H9 (cell line): ENCODE measurements at regions not wholly inside any gene's neighbourhood (a gene's known extent, or its start where the extent isn't known, plus 50 kb on each side); places are given as distances from the start of the nearest gene placed in this dataset.

Experiments
- DNase-seq: peaks from one replicate; pipeline ENCODE4 v3.0.0-alpha.2; 2017
- H2AFZ ChIP-seq: one replicate; pipeline ENCODE4 v1.6.1; 2013; ENCODE audit warnings: mild to moderate bottlenecking, low read length, control low read depth, moderate library complexity
- H2AK5ac ChIP-seq: 2 replicates; pipeline ENCODE4 v1.6.1; 2013; ENCODE audit warnings: low read length, control low read depth, mixed read lengths; ENCODE audit not compliant: insufficient read length
- H2BK120ac ChIP-seq: one replicate; pipeline ENCODE4 v1.6.1; 2013; ENCODE audit warnings: low read depth, mild to moderate bottlenecking, low read length, control low read depth, inconsistent platforms; ENCODE audit not compliant: poor library complexity, severe bottlenecking
- H2BK12ac ChIP-seq: 2 replicates; pipeline ENCODE4 v1.6.1; 2013; ENCODE audit warnings: low read length, control low read depth, mixed read lengths, low read depth; ENCODE audit not compliant: insufficient read length
- H2BK15ac ChIP-seq: 2 replicates; pipeline ENCODE4 v1.6.1; 2013; ENCODE audit warnings: low read depth, low read length, control low read depth
- H2BK20ac ChIP-seq: one replicate; pipeline ENCODE4 v1.6.1; 2013; ENCODE audit warnings: low read depth, mild to moderate bottlenecking, low read length, control low read depth, inconsistent platforms; ENCODE audit not compliant: poor library complexity, severe bottlenecking
- H2BK5ac ChIP-seq: 2 replicates; pipeline ENCODE4 v1.6.1; 2013; ENCODE audit warnings: low read length, control low read depth, mixed read lengths; ENCODE audit not compliant: insufficient read length
- H3K14ac ChIP-seq: 2 replicates; pipeline ENCODE4 v1.6.1; 2013; ENCODE audit warnings: low read length, control low read depth; ENCODE audit not compliant: insufficient read depth
- H3K18ac ChIP-seq: 2 replicates; pipeline ENCODE4 v1.6.1; 2013; ENCODE audit warnings: low read depth, mild to moderate bottlenecking, mixed read lengths, low read length, control low read depth; ENCODE audit not compliant: insufficient read length
- H3K23ac ChIP-seq: 2 replicates; pipeline ENCODE4 v1.6.1; 2013; ENCODE audit warnings: low read length, control low read depth, mixed read lengths, low read depth; ENCODE audit not compliant: insufficient read length
- H3K23me2 ChIP-seq: 2 replicates; pipeline ENCODE4 v1.6.1; 2013; ENCODE audit warnings: low read depth, mild to moderate bottlenecking, mixed read lengths, low read length, control low read depth; ENCODE audit not compliant: insufficient read length, poor library complexity, severe bottlenecking
- H3K27ac ChIP-seq: 2 replicates; pipeline ENCODE4 v1.5.1; 2013; ENCODE audit warnings: low read length, control low read depth, mixed read lengths, low read depth; ENCODE audit not compliant: insufficient read length
- H3K27me3 ChIP-seq: 2 replicates; pipeline ENCODE4 v1.6.1; 2013; ENCODE audit warnings: low read length, control low read depth, inconsistent platforms; ENCODE audit not compliant: insufficient read depth
- H3K4ac ChIP-seq: 2 replicates; pipeline ENCODE4 v1.6.1; 2013; ENCODE audit warnings: low read depth, mild to moderate bottlenecking, control low read depth, inconsistent platforms, low read length, moderate library complexity
- H3K4me1 ChIP-seq: 2 replicates; pipeline ENCODE4 v1.6.1; 2013; ENCODE audit warnings: low read length, control low read depth, inconsistent platforms; ENCODE audit not compliant: insufficient read depth
- H3K4me2 ChIP-seq: 2 replicates; pipeline ENCODE4 v1.6.1; 2013; ENCODE audit warnings: low read length, control low read depth, mixed read lengths; ENCODE audit not compliant: insufficient read length, insufficient read depth
- H3K56ac ChIP-seq: 2 replicates; pipeline ENCODE4 v1.6.1; 2013; ENCODE audit warnings: low read depth, mild to moderate bottlenecking, mixed read lengths, low read length, control low read depth; ENCODE audit not compliant: insufficient read length
- H3K79me1 ChIP-seq: 2 replicates; pipeline ENCODE4 v1.6.1; 2013; ENCODE audit warnings: low read depth, mild to moderate bottlenecking, moderate library complexity, low read length, control low read depth, inconsistent platforms; ENCODE audit not compliant: insufficient read depth, poor library complexity, severe bottlenecking
- H3K79me2 ChIP-seq: 2 replicates; pipeline ENCODE4 v1.6.1; 2013; ENCODE audit warnings: low read length, control low read depth, inconsistent platforms; ENCODE audit not compliant: insufficient read depth
- H3K9ac ChIP-seq: 2 replicates; pipeline ENCODE4 v1.6.1; 2013; ENCODE audit warnings: low read length, control low read depth, mixed read lengths; ENCODE audit not compliant: insufficient read length; ENCODE audit errors: extremely low read depth
- H3K9me3 ChIP-seq: one replicate; pipeline ENCODE4 v1.6.1; 2013; ENCODE audit warnings: low read depth, low read length, inconsistent platforms; ENCODE audit not compliant: control insufficient read depth
- H3T11ph ChIP-seq: one replicate; pipeline ENCODE4 v1.6.1; 2013; ENCODE audit warnings: mild to moderate bottlenecking, low read length, control low read depth, inconsistent platforms
- H4K20me1 ChIP-seq: one replicate; pipeline ENCODE4 v1.6.1; 2013; ENCODE audit not compliant: control insufficient read depth, insufficient read length, insufficient read depth
- H4K5ac ChIP-seq: 2 replicates; pipeline ENCODE4 v1.6.1; 2013; ENCODE audit warnings: low read depth, mild to moderate bottlenecking, mixed read lengths, low read length, control low read depth; ENCODE audit not compliant: insufficient read length
- H4K8ac ChIP-seq: replicated peaks from 2 replicates; pipeline ENCODE4 v1.6.1; 2013; ENCODE audit warnings: low read length, control low read depth, mixed read lengths, low read depth; ENCODE audit not compliant: insufficient read length
- H4K91ac ChIP-seq: 2 replicates; pipeline ENCODE4 v1.6.1; 2013; ENCODE audit warnings: low read depth, mild to moderate bottlenecking, moderate library complexity, mixed read lengths, low read length, control low read depth; ENCODE audit not compliant: insufficient read length
- H3K27ac Mint-ChIP-seq, 3 experiments: 2 replicates in 2 of 3; 3 replicates in 1 of 3; pipeline ENCODE4 v1.8.0; 2020 to 2021; ENCODE audit warnings: mixed read lengths in 3 of 3, mild to moderate bottlenecking in 1 of 3, moderate library complexity in 1 of 3
- H3K27me3 Mint-ChIP-seq: 2 replicates; pipeline ENCODE4 v1.8.0; 2021; ENCODE audit warnings: low read depth, mild to moderate bottlenecking, moderate library complexity, mixed read lengths
- H3K36me3 Mint-ChIP-seq, 3 experiments: 2 replicates in 2 of 3; 3 replicates in 1 of 3; pipeline ENCODE4 v1.8.0; 2020 to 2021; ENCODE audit warnings: low read depth in 3 of 3, mixed read lengths in 3 of 3; ENCODE audit not compliant: insufficient read depth in 1 of 3
- H3K4me1 Mint-ChIP-seq, 2 experiments: 2 replicates each; pipeline ENCODE4 v1.8.0; 2020; ENCODE audit warnings: mixed read lengths in 2 of 2
- H3K4me3 Mint-ChIP-seq, 2 experiments: 2 replicates in 1 of 2; 3 replicates in 1 of 2; pipeline ENCODE4 v1.8.0; 2020 to 2021; ENCODE audit warnings: mild to moderate bottlenecking in 2 of 2, mixed read lengths in 2 of 2, moderate library complexity in 1 of 2
- H3K9me3 Mint-ChIP-seq, 2 experiments: 2 replicates in 1 of 2; 3 replicates in 1 of 2; pipeline ENCODE4 v1.8.0; 2020; ENCODE audit warnings: mild to moderate bottlenecking in 2 of 2, mixed read lengths in 2 of 2, moderate library complexity in 1 of 2
- CTCF ChIP-seq: fragments of 200-600 bp; sonication (generic); conservative IDR thresholded peaks from 3 replicates; pipeline ENCODE4 v1.8.0; 2021; ENCODE audit warnings: antibody characterized with exemption, mild to moderate bottlenecking
- WGBS: extraction: QIAGEN DNeasy Blood & Tissue Kit; methylation state at CpG from one replicate; pipeline ENCODE4 v1.1.7; 2013; ENCODE audit warnings: missing lambda C conversion rate, low lambda C conversion rate, mixed read lengths; ENCODE audit not compliant: insufficient read length; ENCODE audit errors: extremely low coverage; 5-methylcytosine and 5-hydroxymethylcytosine counted together

DNA sequence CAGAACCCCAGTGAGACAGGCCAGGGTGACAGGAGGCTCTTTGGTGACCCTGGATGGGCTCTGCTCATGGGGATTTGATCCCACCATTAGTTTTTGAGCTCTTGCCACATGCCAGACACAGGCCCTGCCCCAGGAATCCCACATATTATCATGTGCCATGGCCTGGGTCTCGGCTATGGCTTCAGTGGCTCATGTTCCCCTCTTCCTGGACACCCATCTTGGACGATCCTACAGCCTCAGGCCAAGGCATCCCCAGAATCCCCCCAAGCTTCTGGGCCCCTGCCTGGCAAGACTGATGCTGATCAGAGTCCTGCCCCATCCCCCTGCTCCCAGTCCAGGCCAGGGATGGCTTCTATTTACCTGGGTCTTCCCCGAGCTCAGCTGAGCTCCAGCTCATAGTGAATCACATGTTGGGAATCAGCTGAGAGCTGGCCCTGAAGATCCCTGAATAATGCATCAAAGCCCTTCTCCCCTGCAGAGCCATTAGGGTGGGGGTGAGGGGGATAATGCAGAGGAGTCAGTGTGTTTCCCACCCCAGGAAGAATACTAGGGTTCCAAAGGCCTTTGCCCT lies 50.9 kb upstream of the CHRNB4 start:
- no peaks in the 10 kb centered on the region for H3K27me3 ChIP-seq
- H3K27ac Mint-ChIP-seq, result peak overlapping the region in 1 of 3 experiments; percentile 55; a peak in 1 of 7 replicates
- H2AK5ac ChIP-seq, result no peak overlapping the region
- no peak overlapping the region for H3K9ac ChIP-seq
- H3K36me3 Mint-ChIP-seq, result no peaks in the 10 kb centered on the region
- no peak overlapping the region for H4K91ac ChIP-seq
- no peak for DNase-seq
- H2BK15ac ChIP-seq, result no peak overlapping the region
- H3K27ac ChIP-seq, result no peak overlapping the region
- H3K18ac ChIP-seq, result no peak overlapping the region
- H3K14ac ChIP-seq, result no peak overlapping the region
- no peak overlapping the region for H2BK120ac ChIP-seq
- no peak overlapping the region for H2BK5ac ChIP-seq
- no peak overlapping the region for H4K5ac ChIP-seq
- no peak overlapping the region for H3K4me3 Mint-ChIP-seq
- peaks cover 1% of the 10 kb centered on the region for H3K27me3 Mint-ChIP-seq
- no peak for TF ChIP-seq CTCF
- no peaks in the 10 kb centered on the region for H3K9me3 ChIP-seq
- H4K20me1 ChIP-seq, result no peaks in the 10 kb centered on the region
- H3K56ac ChIP-seq, result no peak overlapping the region
- H3T11ph ChIP-seq, result no peak overlapping the region
- H3K79me2 ChIP-seq, result no peaks in the 10 kb centered on the region
- no CpG with 5 or more reads among the region's 3 CpGs for WGBS
- H3K4me1 ChIP-seq, result peaks cover 6% of the 10 kb centered on the region; the same call in 1 of the 2 replicates
- H3K4me1 Mint-ChIP-seq, result peaks cover 25 to 30% of the 10 kb centered on the region in 2 experiments
- no peaks in the 10 kb centered on the region for H3K79me1 ChIP-seq
- no peak overlapping the region for H2AFZ ChIP-seq
- no peaks in the 10 kb centered on the region for H3K23me2 ChIP-seq
- no peak overlapping the region for H3K23ac ChIP-seq
- H2BK20ac ChIP-seq, result no peak overlapping the region
- H3K4me2 ChIP-seq, result no peak overlapping the region
- no peak overlapping the region for H3K4ac ChIP-seq
- no peak overlapping the region for H4K8ac ChIP-seq
- H3K9me3 Mint-ChIP-seq, result no peaks in the 10 kb centered on the region; a peak in 1 of 5 replicates
- no peak overlapping the region for H2BK12ac ChIP-seq
